ENCODE measurements at regions not wholly inside any gene's neighbourhood (a gene's known extent, or its start where the extent isn't known, plus 50 kb on each side); places are given as distances from the start of the nearest gene placed in this dataset.

DNA sequence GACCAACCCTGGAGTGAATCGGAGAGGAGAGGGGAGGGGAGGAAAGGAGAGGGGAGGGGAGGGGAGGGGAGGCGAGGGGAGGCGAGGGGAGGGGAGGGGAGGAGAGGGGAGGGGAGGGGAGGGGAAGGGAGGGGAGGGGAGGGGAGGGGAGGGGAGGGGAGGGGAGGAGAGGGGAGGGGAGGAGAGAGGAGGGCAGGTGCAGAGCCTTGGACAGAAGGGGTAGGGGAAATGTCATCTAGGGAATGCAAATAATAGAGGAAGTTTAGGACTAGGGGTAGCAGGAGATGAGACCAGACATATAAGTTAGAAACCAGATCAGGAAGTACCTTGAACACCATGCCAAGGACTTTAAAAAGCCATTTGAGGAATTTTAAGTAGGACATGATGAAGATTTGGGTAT, 119.8 kb downstream of the RBFOX3 start:
- TF ChIP-seq, protein P1, sequence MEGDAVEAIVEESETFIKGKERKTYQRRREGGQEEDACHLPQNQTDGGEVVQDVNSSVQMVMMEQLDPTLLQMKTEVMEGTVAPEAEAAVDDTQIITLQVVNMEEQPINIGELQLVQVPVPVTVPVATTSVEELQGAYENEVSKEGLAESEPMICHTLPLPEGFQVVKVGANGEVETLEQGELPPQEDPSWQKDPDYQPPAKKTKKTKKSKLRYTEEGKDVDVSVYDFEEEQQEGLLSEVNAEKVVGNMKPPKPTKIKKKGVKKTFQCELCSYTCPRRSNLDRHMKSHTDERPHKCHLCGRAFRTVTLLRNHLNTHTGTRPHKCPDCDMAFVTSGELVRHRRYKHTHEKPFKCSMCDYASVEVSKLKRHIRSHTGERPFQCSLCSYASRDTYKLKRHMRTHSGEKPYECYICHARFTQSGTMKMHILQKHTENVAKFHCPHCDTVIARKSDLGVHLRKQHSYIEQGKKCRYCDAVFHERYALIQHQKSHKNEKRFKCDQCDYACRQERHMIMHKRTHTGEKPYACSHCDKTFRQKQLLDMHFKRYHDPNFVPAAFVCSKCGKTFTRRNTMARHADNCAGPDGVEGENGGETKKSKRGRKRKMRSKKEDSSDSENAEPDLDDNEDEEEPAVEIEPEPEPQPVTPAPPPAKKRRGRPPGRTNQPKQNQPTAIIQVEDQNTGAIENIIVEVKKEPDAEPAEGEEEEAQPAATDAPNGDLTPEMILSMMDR (IDR thresholded peaks at IDR 0.05; ENCODE audit: insufficient read depth, low read length): no peak
- no peak overlapping the region for H3K4me3 ChIP-seq (ENCODE audit: low read depth, low read length)
- no peak for DNase-seq (ENCODE audit: low read depth)

DNA sequence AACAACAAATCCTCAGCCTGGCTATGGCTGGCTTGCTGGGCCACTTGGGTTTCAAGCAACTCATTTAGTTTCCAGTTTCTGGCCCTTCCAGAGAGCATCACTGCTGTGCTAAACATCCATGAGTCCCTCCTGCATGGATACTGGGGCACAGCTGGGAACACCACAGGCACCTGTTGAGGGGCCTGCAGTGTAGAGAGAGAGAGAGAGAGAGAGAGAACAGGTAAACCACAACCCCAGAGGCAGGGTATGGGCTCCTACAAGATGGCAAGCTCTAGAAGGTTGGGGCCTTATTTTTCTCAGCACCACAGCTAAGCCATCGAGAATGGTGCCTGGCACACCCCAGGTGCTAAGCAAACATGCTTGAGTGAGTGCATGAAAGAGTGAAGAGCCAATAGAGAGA, 120.3 kb downstream of the RBFOX3 start:
- TF ChIP-seq, protein P1 (IDR thresholded peaks at IDR 0.05; ENCODE audit: insufficient read depth, low read length): no peak
- H3K4me3 ChIP-seq (ENCODE audit: low read depth, low read length): no peak overlapping the region
- DNase-seq (ENCODE audit: low read depth): no peak

DNA sequence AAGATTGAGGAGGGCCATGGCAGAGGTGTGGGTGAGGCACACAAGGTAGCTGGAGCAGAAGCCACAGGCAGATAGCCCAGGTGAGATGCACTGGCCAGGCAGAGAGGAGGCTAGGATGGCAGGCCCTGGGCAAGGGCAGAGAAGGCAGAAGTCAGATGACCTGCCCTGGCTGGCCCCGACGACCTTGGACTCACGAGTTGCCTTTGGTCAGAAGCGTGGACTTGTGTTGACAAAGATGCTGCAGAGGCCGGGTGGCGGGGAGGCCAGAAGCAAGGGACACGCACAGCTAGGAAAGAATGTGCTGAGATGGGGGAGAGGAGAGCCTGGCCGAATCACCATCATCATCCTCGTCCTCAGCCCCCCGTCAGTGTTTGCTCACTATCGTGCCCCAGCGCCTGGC, 123.7 kb downstream of the RBFOX3 start:
- no peak overlapping the region for H3K4me3 ChIP-seq (ENCODE audit: low read depth, low read length)
- DNase-seq (ENCODE audit: low read depth): no peak
- TF ChIP-seq, protein P1 (IDR thresholded peaks at IDR 0.05; ENCODE audit: insufficient read depth, low read length): no peak

GRCh38 chr17:79485991-79486390, 124.9 kb downstream of the RBFOX3 start:
- no peak for DNase-seq (ENCODE audit: low read depth)
- H3K4me3 ChIP-seq (ENCODE audit: low read depth, low read length): no peak overlapping the region
- TF ChIP-seq, protein P1 (IDR thresholded peaks at IDR 0.05; ENCODE audit: insufficient read depth, low read length): no peak

- H3K4me3 ChIP-seq (ENCODE audit: low read depth, low read length): no peak overlapping the region
- TF ChIP-seq, protein P1 (IDR thresholded peaks at IDR 0.05; ENCODE audit: insufficient read depth, low read length): no peak
- DNase-seq (ENCODE audit: low read depth): no peak
Measured at GRCh38 chr17:79485419-79485985, 125.3 kb downstream of the RBFOX3 start.

DNA sequence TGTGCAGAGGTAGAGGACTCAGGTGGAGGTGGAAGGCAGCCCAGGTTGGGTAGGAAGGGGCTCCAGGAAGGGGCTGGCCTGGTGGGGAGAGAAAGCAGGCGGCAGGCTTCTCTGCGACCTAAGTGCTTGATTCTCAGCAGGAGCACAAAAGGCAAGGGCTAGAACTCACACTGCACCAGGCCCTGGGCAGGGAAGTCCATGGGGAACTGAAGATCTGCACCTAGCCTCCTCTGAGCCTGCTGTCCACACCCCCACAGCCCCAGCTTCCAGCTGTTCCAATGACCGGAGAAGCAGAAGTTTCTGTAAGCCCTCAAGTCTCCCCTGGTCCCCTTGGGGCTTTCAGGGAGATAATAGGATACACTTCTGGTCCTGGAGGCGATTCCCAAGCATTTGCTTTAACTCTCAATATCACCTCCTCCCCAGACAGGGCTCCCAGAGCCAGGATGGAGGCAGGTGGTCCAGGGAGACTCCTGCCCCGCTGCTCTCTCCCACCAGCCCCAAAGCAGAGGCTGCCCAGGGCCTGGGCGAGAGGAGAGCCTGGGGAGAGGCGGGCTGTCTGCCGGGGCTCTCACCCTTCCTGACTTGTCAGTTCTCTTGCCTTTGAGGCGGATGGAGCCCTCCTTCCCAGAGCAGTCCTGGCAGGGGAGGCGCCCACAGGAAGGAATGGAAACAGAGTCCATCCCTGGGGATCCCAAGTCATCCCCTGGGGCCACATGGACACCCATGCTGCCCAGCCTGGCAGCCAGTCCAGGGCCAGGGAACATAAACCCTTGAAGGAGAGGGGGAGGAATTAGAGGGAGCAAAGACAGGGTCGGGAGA, 126.0 kb downstream of the RBFOX3 start:
- no peak for DNase-seq (ENCODE audit: low read depth)
- no peak overlapping the region for H3K4me3 ChIP-seq (ENCODE audit: low read depth, low read length)
- TF ChIP-seq, protein P1 (IDR thresholded peaks at IDR 0.05; ENCODE audit: insufficient read depth, low read length): no peak

Measured in fibroblast of the aortic adventitia (primary cell).